ENCODE measurements at regions not wholly inside any gene's neighbourhood (a gene's known extent, or its start where the extent isn't known, plus 50 kb on each side); places are given as distances from the start of the nearest gene placed in this dataset.

DNA sequence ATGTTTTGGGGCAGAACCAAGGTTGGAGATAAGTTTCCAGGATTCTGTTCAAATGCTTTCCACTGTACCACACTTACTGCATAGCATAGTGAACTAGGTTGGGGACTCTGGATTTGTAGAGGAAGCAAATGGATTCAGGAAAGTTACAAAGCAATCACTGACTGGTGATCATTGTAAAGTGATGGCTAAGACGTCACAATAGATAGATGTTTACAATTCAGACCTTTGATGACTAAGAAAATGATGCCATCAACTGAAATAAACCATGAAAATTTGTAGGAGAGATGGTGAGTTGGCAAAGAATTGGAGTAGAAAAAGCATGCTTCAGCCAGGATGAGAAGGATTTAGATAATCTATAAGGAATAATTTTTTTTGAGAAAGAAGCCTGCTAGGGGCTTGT, 178.0 kb downstream of the UBE2E3 start:
- TF ChIP-seq CTCF (IDR thresholded peaks at IDR 0.05; ENCODE audit: borderline replicate concordance, extremely low read depth, low read length, poor library complexity, severe bottlenecking) (no peak), EZH2 (IDR thresholded peaks at IDR 0.05; ENCODE audit: borderline replicate concordance, low read depth, low read length, severe bottlenecking) (no peak)
